H9 (cell line): ENCODE measurements at regions not wholly inside any gene's neighbourhood (a gene's known extent, or its start where the extent isn't known, plus 50 kb on each side); places are given as distances from the start of the nearest gene placed in this dataset.
A peak's percentile ranks its signal among the peaks of the same experiment; 100 is the strongest.

Experiments
- DNase-seq: peaks from one replicate; pipeline ENCODE4 v3.0.0-alpha.2; 2017
- H2AFZ ChIP-seq: one replicate; pipeline ENCODE4 v1.6.1; 2013; ENCODE audit warnings: mild to moderate bottlenecking, low read length, control low read depth, moderate library complexity
- H2AK5ac ChIP-seq: 2 replicates; pipeline ENCODE4 v1.6.1; 2013; ENCODE audit warnings: low read length, control low read depth, mixed read lengths; ENCODE audit not compliant: insufficient read length
- H2BK120ac ChIP-seq: one replicate; pipeline ENCODE4 v1.6.1; 2013; ENCODE audit warnings: low read depth, mild to moderate bottlenecking, low read length, control low read depth, inconsistent platforms; ENCODE audit not compliant: poor library complexity, severe bottlenecking
- H2BK12ac ChIP-seq: 2 replicates; pipeline ENCODE4 v1.6.1; 2013; ENCODE audit warnings: low read length, control low read depth, mixed read lengths, low read depth; ENCODE audit not compliant: insufficient read length
- H2BK15ac ChIP-seq: 2 replicates; pipeline ENCODE4 v1.6.1; 2013; ENCODE audit warnings: low read depth, low read length, control low read depth
- H2BK20ac ChIP-seq: one replicate; pipeline ENCODE4 v1.6.1; 2013; ENCODE audit warnings: low read depth, mild to moderate bottlenecking, low read length, control low read depth, inconsistent platforms; ENCODE audit not compliant: poor library complexity, severe bottlenecking
- H2BK5ac ChIP-seq: 2 replicates; pipeline ENCODE4 v1.6.1; 2013; ENCODE audit warnings: low read length, control low read depth, mixed read lengths; ENCODE audit not compliant: insufficient read length
- H3K14ac ChIP-seq: 2 replicates; pipeline ENCODE4 v1.6.1; 2013; ENCODE audit warnings: low read length, control low read depth; ENCODE audit not compliant: insufficient read depth
- H3K18ac ChIP-seq: 2 replicates; pipeline ENCODE4 v1.6.1; 2013; ENCODE audit warnings: low read depth, mild to moderate bottlenecking, mixed read lengths, low read length, control low read depth; ENCODE audit not compliant: insufficient read length
- H3K23ac ChIP-seq: 2 replicates; pipeline ENCODE4 v1.6.1; 2013; ENCODE audit warnings: low read length, control low read depth, mixed read lengths, low read depth; ENCODE audit not compliant: insufficient read length
- H3K23me2 ChIP-seq: 2 replicates; pipeline ENCODE4 v1.6.1; 2013; ENCODE audit warnings: low read depth, mild to moderate bottlenecking, mixed read lengths, low read length, control low read depth; ENCODE audit not compliant: insufficient read length, poor library complexity, severe bottlenecking
- H3K27ac ChIP-seq: 2 replicates; pipeline ENCODE4 v1.5.1; 2013; ENCODE audit warnings: low read length, control low read depth, mixed read lengths, low read depth; ENCODE audit not compliant: insufficient read length
- H3K27me3 ChIP-seq: 2 replicates; pipeline ENCODE4 v1.6.1; 2013; ENCODE audit warnings: low read length, control low read depth, inconsistent platforms; ENCODE audit not compliant: insufficient read depth
- H3K4ac ChIP-seq: 2 replicates; pipeline ENCODE4 v1.6.1; 2013; ENCODE audit warnings: low read depth, mild to moderate bottlenecking, control low read depth, inconsistent platforms, low read length, moderate library complexity
- H3K4me1 ChIP-seq: 2 replicates; pipeline ENCODE4 v1.6.1; 2013; ENCODE audit warnings: low read length, control low read depth, inconsistent platforms; ENCODE audit not compliant: insufficient read depth
- H3K4me2 ChIP-seq: 2 replicates; pipeline ENCODE4 v1.6.1; 2013; ENCODE audit warnings: low read length, control low read depth, mixed read lengths; ENCODE audit not compliant: insufficient read length, insufficient read depth
- H3K56ac ChIP-seq: 2 replicates; pipeline ENCODE4 v1.6.1; 2013; ENCODE audit warnings: low read depth, mild to moderate bottlenecking, mixed read lengths, low read length, control low read depth; ENCODE audit not compliant: insufficient read length
- H3K79me1 ChIP-seq: 2 replicates; pipeline ENCODE4 v1.6.1; 2013; ENCODE audit warnings: low read depth, mild to moderate bottlenecking, moderate library complexity, low read length, control low read depth, inconsistent platforms; ENCODE audit not compliant: insufficient read depth, poor library complexity, severe bottlenecking
- H3K79me2 ChIP-seq: 2 replicates; pipeline ENCODE4 v1.6.1; 2013; ENCODE audit warnings: low read length, control low read depth, inconsistent platforms; ENCODE audit not compliant: insufficient read depth
- H3K9ac ChIP-seq: 2 replicates; pipeline ENCODE4 v1.6.1; 2013; ENCODE audit warnings: low read length, control low read depth, mixed read lengths; ENCODE audit not compliant: insufficient read length; ENCODE audit errors: extremely low read depth
- H3K9me3 ChIP-seq: one replicate; pipeline ENCODE4 v1.6.1; 2013; ENCODE audit warnings: low read depth, low read length, inconsistent platforms; ENCODE audit not compliant: control insufficient read depth
- H3T11ph ChIP-seq: one replicate; pipeline ENCODE4 v1.6.1; 2013; ENCODE audit warnings: mild to moderate bottlenecking, low read length, control low read depth, inconsistent platforms
- H4K20me1 ChIP-seq: one replicate; pipeline ENCODE4 v1.6.1; 2013; ENCODE audit not compliant: control insufficient read depth, insufficient read length, insufficient read depth
- H4K5ac ChIP-seq: 2 replicates; pipeline ENCODE4 v1.6.1; 2013; ENCODE audit warnings: low read depth, mild to moderate bottlenecking, mixed read lengths, low read length, control low read depth; ENCODE audit not compliant: insufficient read length
- H4K8ac ChIP-seq: replicated peaks from 2 replicates; pipeline ENCODE4 v1.6.1; 2013; ENCODE audit warnings: low read length, control low read depth, mixed read lengths, low read depth; ENCODE audit not compliant: insufficient read length
- H4K91ac ChIP-seq: 2 replicates; pipeline ENCODE4 v1.6.1; 2013; ENCODE audit warnings: low read depth, mild to moderate bottlenecking, moderate library complexity, mixed read lengths, low read length, control low read depth; ENCODE audit not compliant: insufficient read length
- H3K27ac Mint-ChIP-seq, 3 experiments: 2 replicates in 2 of 3; 3 replicates in 1 of 3; pipeline ENCODE4 v1.8.0; 2020 to 2021; ENCODE audit warnings: mixed read lengths in 3 of 3, mild to moderate bottlenecking in 1 of 3, moderate library complexity in 1 of 3
- H3K27me3 Mint-ChIP-seq: 2 replicates; pipeline ENCODE4 v1.8.0; 2021; ENCODE audit warnings: low read depth, mild to moderate bottlenecking, moderate library complexity, mixed read lengths
- H3K36me3 Mint-ChIP-seq, 3 experiments: 2 replicates in 2 of 3; 3 replicates in 1 of 3; pipeline ENCODE4 v1.8.0; 2020 to 2021; ENCODE audit warnings: low read depth in 3 of 3, mixed read lengths in 3 of 3; ENCODE audit not compliant: insufficient read depth in 1 of 3
- H3K4me1 Mint-ChIP-seq, 2 experiments: 2 replicates each; pipeline ENCODE4 v1.8.0; 2020; ENCODE audit warnings: mixed read lengths in 2 of 2
- H3K4me3 Mint-ChIP-seq, 2 experiments: 2 replicates in 1 of 2; 3 replicates in 1 of 2; pipeline ENCODE4 v1.8.0; 2020 to 2021; ENCODE audit warnings: mild to moderate bottlenecking in 2 of 2, mixed read lengths in 2 of 2, moderate library complexity in 1 of 2
- H3K9me3 Mint-ChIP-seq, 2 experiments: 2 replicates in 1 of 2; 3 replicates in 1 of 2; pipeline ENCODE4 v1.8.0; 2020; ENCODE audit warnings: mild to moderate bottlenecking in 2 of 2, mixed read lengths in 2 of 2, moderate library complexity in 1 of 2
- CTCF ChIP-seq: fragments of 200-600 bp; sonication (generic); conservative IDR thresholded peaks from 3 replicates; pipeline ENCODE4 v1.8.0; 2021; ENCODE audit warnings: antibody characterized with exemption, mild to moderate bottlenecking
- WGBS: extraction: QIAGEN DNeasy Blood & Tissue Kit; methylation state at CpG from one replicate; pipeline ENCODE4 v1.1.7; 2013; ENCODE audit warnings: missing lambda C conversion rate, low lambda C conversion rate, mixed read lengths; ENCODE audit not compliant: insufficient read length; ENCODE audit errors: extremely low coverage; 5-methylcytosine and 5-hydroxymethylcytosine counted together

- no CpG with 5 or more reads among the region's 4 CpGs for WGBS
- Histone ChIP-seq H3K79me2 (no peaks in the 10 kb centered on the region), H3K14ac (no peak overlapping the region), H2BK5ac (no peak overlapping the region), H3K27ac (no peak overlapping the region), H3K18ac (no peak overlapping the region), H2BK12ac (no peak overlapping the region), H2BK20ac (no peak overlapping the region), H4K91ac (no peak overlapping the region), H2AK5ac (no peak overlapping the region), H3K4ac (no peak overlapping the region), H3K27me3 (no peaks in the 10 kb centered on the region), H2BK15ac (no peak overlapping the region), H3K79me1 (no peaks in the 10 kb centered on the region), H2BK120ac (no peak overlapping the region), H3K23me2 (no peaks in the 10 kb centered on the region), H3K4me1 (no peaks in the 10 kb centered on the region), H3K4me2 (no peak overlapping the region), H3K9ac (no peak overlapping the region), H4K20me1 (no peaks in the 10 kb centered on the region), H2AFZ (no peak overlapping the region), H4K5ac (no peak overlapping the region), H3K23ac (no peak overlapping the region), H3T11ph (no peak overlapping the region), H4K8ac (no peak overlapping the region), H3K56ac (no peak overlapping the region), H3K9me3 (no peaks in the 10 kb centered on the region)
- no peaks in the 10 kb centered on the region for H3K27me3 Mint-ChIP-seq
- H3K4me1 Mint-ChIP-seq: peaks cover 13% of the 10 kb centered on the region in 2 experiments
- no peaks in the 10 kb centered on the region for H3K36me3 Mint-ChIP-seq
- peak overlapping the region in 1 of 3 experiments; percentile 60; a peak in 1 of 7 replicates for H3K27ac Mint-ChIP-seq
- H3K4me3 Mint-ChIP-seq: no peak overlapping the region
- H3K9me3 Mint-ChIP-seq: no peaks in the 10 kb centered on the region; a peak in 1 of 5 replicates
- no peak for DNase-seq
- no peak for TF ChIP-seq CTCF
Measured at GRCh38 chr2:39849982-39850526, 71.0 kb upstream of the THUMPD2 start.
